Psoas muscle (tissue), 7 donors: ENCODE measurements at regions not wholly inside any gene's neighbourhood (a gene's known extent, or its start where the extent isn't known, plus 50 kb on each side); places are given as distances from the start of the nearest gene placed in this dataset.

ENCODE experiments used
- ATAC-seq, 4 donors: fragments of 200-7000 bp; cut with Tn5 transposase; one replicate each; pipeline ENCODE4 v1.9.1; 2020; ENCODE audit warnings: moderate library complexity in 3 of 4, mild to moderate bottlenecking in 2 of 4
- DNase-seq, 2 donors: peaks; one replicate each; pipeline ENCODE4 v3.0.0-alpha.2; 2020
- H3K27ac ChIP-seq: fragments of 200-600 bp; one replicate; pipeline ENCODE4 v1.8.0; 2022
- H3K27me3 ChIP-seq, 3 donors: fragments of 200-600 bp in 1 of 3; one replicate each; pipeline versions ENCODE4 v1.6.1 to v1.8.0; 2013 to 2022; ENCODE audit warnings: low read length in 2 of 3, mild to moderate bottlenecking in 2 of 3, moderate library complexity in 1 of 3; ENCODE audit not compliant: insufficient read depth in 3 of 3
- H3K36me3 ChIP-seq, 2 donors: fragments of 200-600 bp in 1 of 2; one replicate each; pipeline versions ENCODE4 v1.6.1 to v1.8.0; 2013 to 2022; ENCODE audit warnings: low read depth in 1 of 2, mild to moderate bottlenecking in 1 of 2, moderate library complexity in 1 of 2; ENCODE audit not compliant: insufficient read depth in 1 of 2
- H3K4me1 ChIP-seq: fragments of 200-600 bp; one replicate; pipeline ENCODE4 v1.8.0; 2022
- H3K4me3 ChIP-seq: fragments of 200-600 bp; one replicate; pipeline ENCODE4 v1.8.0; 2022; ENCODE audit warnings: mild to moderate bottlenecking
- H3K9me3 ChIP-seq: fragments of 200-600 bp; one replicate; pipeline ENCODE4 v1.8.0; 2022
- CTCF ChIP-seq: fragments of 200-600 bp; IDR thresholded peaks from one replicate; pipeline ENCODE4 v1.8.0; 2022; ENCODE audit warnings: antibody characterized with exemption
- WGBS, 3 donors: extraction: QIAGEN DNeasy Blood & Tissue Kit; methylation state at CpG; one replicate each; pipeline versions ENCODE4 v1.1.6 to v1.1.7; 2013; 5-methylcytosine and 5-hydroxymethylcytosine counted together
- intact Hi-C, 2 donors: fragments of 100-400 bp; cut with DNase I; formaldehyde crosslinking; loops; one replicate each; pipeline versions ENCODE4 v1.11.0 to v1.14.2; 2022
- donor health status: healthy with polysubstance abuse.
- donor health status: DM: no; HTN: no; CAD: no; lungs with moderate emphysema.
- donor health status: Bipolar disorder and iron deficiency.
- donor health status: healthy.
- donor health status: DM: yes; HTN: yes; CAD: no.
- donor health status: DM: no; HTN: no; CAD: no.
- donor health status: DM: yes; HTN: yes; CAD: no.

DNA sequence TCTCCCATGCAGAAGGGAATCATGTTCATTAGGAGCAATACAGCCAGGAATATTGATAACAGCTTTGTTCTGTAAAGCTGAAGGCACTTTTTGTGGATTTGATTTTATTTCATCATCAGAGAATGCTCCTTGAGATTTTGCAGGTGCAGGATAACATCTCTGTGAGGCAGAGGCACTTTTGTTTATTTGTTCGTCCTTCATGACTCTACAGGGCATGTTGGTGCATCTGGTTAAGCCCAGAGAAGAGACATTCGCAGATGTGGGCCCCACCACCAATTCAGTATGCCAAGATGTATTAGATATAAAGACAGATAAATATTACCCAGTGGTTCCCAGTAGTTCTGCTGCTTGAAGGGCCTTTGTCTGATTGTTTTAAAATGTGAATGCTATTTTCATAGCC is 368.1 kb upstream of the SEMA6D start:
- Histone ChIP-seq H3K27me3 (no peaks in the 10 kb centered on the region), H3K36me3 (no peaks in the 10 kb centered on the region), H3K4me3 (no peak overlapping the region), H3K4me1 (no peaks in the 10 kb centered on the region), H3K9me3 (no peaks in the 10 kb centered on the region), H3K27ac (no peak overlapping the region)
- TF ChIP-seq CTCF = no peak
- WGBS, 3 donors = 86 to 97% (median 88%) methylated on average over 2 of the region's 2 CpGs
- no peak for ATAC-seq
- DNase-seq = no peak
- intact Hi-C loops = no loop called here

- no peaks in the 10 kb centered on the region for H3K27me3 ChIP-seq
- ATAC-seq = no peak
- no peaks in the 10 kb centered on the region for H3K36me3 ChIP-seq
- H3K4me1 ChIP-seq = no peaks in the 10 kb centered on the region
- H3K27ac ChIP-seq = no peak overlapping the region
- DNase-seq = no peak
- intact Hi-C loops = loop anchor here in 1 of 2 donors (10.0 kb wide), 1 partner anchor 57 kb away; no protein-coding TSS in a partner anchor
- H3K4me3 ChIP-seq = no peak overlapping the region
- TF ChIP-seq CTCF = no peak
- H3K9me3 ChIP-seq = no peaks in the 10 kb centered on the region
Measured at GRCh38 chr15:47351501-47351900, 365.8 kb upstream of the SEMA6D start.

DNA sequence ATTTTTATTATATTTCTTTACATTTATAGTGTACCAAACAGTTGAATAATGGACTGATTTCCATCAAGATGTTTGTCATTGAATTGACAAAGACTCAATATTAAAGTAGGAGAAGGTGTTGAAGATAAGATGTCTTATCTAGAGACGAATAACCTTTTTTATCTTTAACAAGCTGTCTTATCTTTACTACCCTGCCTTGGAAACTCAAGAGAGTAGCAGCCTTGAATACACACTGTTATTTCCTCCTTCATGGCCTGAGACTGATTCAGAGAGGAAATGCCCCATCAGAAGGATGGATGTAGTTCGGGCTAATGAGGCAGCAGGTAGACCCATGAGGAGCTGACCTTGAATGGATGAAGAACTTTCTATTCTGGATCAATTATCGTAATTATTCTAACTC is 365.1 kb upstream of the SEMA6D start:
- H3K36me3 ChIP-seq = no peaks in the 10 kb centered on the region

GRCh38 chr15:47355759-47356158 is 361.5 kb upstream of the SEMA6D start:
- Histone ChIP-seq H3K4me1 (no peaks in the 10 kb centered on the region), H3K36me3 (no peaks in the 10 kb centered on the region), H3K4me3 (no peak overlapping the region), H3K9me3 (no peaks in the 10 kb centered on the region), H3K27ac (no peak overlapping the region), H3K27me3 (no peaks in the 10 kb centered on the region)
- no peak for ATAC-seq
- intact Hi-C loops = loop anchor here in 1 of 2 donors (10.0 kb wide), 1 partner anchor 61 kb away; no protein-coding TSS in a partner anchor
- DNase-seq = no peak
- no peak for TF ChIP-seq CTCF

More for the DNA sequence above, 365.1 kb upstream of the SEMA6D start:
- ATAC-seq (no peak), DNase-seq (no peak)
- H3K4me1 ChIP-seq = no peaks in the 10 kb centered on the region
- 83 to 89% (median 85%) methylated on average over 3 of the region's 3 CpGs for WGBS, 3 donors
- no peak for TF ChIP-seq CTCF
- no peaks in the 10 kb centered on the region for H3K9me3 ChIP-seq
- no peak overlapping the region for H3K4me3 ChIP-seq
- intact Hi-C loops = loop anchor here in 1 of 2 donors (10.0 kb wide), 1 partner anchor 57 kb away; no protein-coding TSS in a partner anchor
- no peak overlapping the region for H3K27ac ChIP-seq
- H3K27me3 ChIP-seq = no peaks in the 10 kb centered on the region

DNA sequence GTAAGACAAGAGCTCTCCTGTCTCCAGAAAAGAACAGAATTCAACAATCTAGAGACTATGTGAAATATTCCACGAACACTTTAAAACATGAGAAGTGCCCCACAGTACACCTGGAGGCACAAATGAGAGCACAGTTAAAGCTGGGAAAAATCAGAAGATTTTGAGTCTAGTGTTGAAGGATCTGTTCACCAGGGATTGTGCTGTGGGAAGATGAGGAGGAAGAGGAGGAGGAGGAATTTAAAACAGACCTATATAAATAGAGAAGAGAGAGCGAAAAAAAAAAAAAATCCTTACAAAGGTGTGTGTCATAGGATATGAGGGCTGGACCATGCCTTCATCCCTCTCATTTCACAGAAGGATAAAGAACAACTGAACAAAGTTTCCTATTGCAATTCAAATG is 361.0 kb upstream of the SEMA6D start:
- Histone ChIP-seq H3K4me1 (no peaks in the 10 kb centered on the region), H3K9me3 (no peaks in the 10 kb centered on the region), H3K27ac (no peak overlapping the region), H3K4me3 (no peak overlapping the region), H3K36me3 (no peaks in the 10 kb centered on the region), H3K27me3 (no peaks in the 10 kb centered on the region)
- intact Hi-C loops = loop anchor here in 1 of 2 donors (10.0 kb wide), 1 partner anchor 61 kb away; no protein-coding TSS in a partner anchor
- ATAC-seq = no peak
- 79 to 89% (median 83%) methylated on average over 2 of the region's 2 CpGs for WGBS, 3 donors
- no peak for DNase-seq
- no peak for TF ChIP-seq CTCF
